GM21717 (cell line): ENCODE measurements at regions not wholly inside any gene's neighbourhood (a gene's known extent, or its start where the extent isn't known, plus 50 kb on each side); places are given as distances from the start of the nearest gene placed in this dataset.
"Not testable (repeated sequence)": the region's sequence is repeated elsewhere in the genome, so short reads cannot be mapped to it uniquely, and the experiment has no call there.

ENCODE experiments used
- ATAC-seq: cut with Tn5 transposase; IDR thresholded peaks from one replicate; pipeline ENCODE4 v1.9.1; 2021; ENCODE audit warnings: mild to moderate bottlenecking, moderate library complexity; ENCODE audit not compliant: unreplicated experiment

GRCh38 chr13:82294226-82294625, 1588.0 kb downstream of the SLITRK1 start:
- ATAC-seq = no peak

- ATAC-seq = no peak
Measured at GRCh38 chr13:82292334-82292733, 1589.9 kb downstream of the SLITRK1 start.

- no peak for ATAC-seq
Measured at GRCh38 chr13:82291852-82292251, 1590.4 kb downstream of the SLITRK1 start.

- ATAC-seq = no peak
Measured at GRCh38 chr13:82275644-82276043, 1606.6 kb downstream of the SLITRK1 start.

GRCh38 chr13:82259284-82259683, 1623.0 kb downstream of the SLITRK1 start:
- ATAC-seq = no peak

- no peak for ATAC-seq
Measured at GRCh38 chr13:82257790-82258507, 1624.3 kb downstream of the SLITRK1 start.

- no peak for ATAC-seq
Measured at GRCh38 chr13:82248762-82249161, 1633.5 kb downstream of the SLITRK1 start.

- ATAC-seq = no peak
Measured at GRCh38 chr13:82245860-82246259, 1636.4 kb downstream of the SLITRK1 start.

GRCh38 chr13:82224806-82225205, 1657.5 kb downstream of the SLITRK1 start:
- ATAC-seq = no peak

GRCh38 chr13:82221621-82222020, 1660.7 kb downstream of the SLITRK1 start:
- no peak for ATAC-seq

GRCh38 chr13:82220641-82221040, 1661.6 kb downstream of the SLITRK1 start:
- no peak for ATAC-seq

GRCh38 chr13:82216165-82216564, 1666.1 kb downstream of the SLITRK1 start:
- ATAC-seq = no peak

- ATAC-seq = no peak
Measured at GRCh38 chr13:82214341-82214740, 1667.9 kb downstream of the SLITRK1 start.

- ATAC-seq = no peak
Measured at GRCh38 chr13:82206241-82206640, 1676.0 kb downstream of the SLITRK1 start.

GRCh38 chr13:82202398-82202797, 1679.9 kb downstream of the SLITRK1 start:
- no peak for ATAC-seq

- no peak for ATAC-seq
Measured at GRCh38 chr13:82196087-82196486, 1686.2 kb downstream of the SLITRK1 start.

GRCh38 chr13:82187227-82187626, 1695.0 kb downstream of the SLITRK1 start:
- no peak for ATAC-seq

- no peak for ATAC-seq
Measured at GRCh38 chr13:82176751-82177150, 1705.5 kb downstream of the SLITRK1 start.

GRCh38 chr13:82165396-82166174, 1716.7 kb downstream of the SLITRK1 start:
- ATAC-seq = no peak

GRCh38 chr13:82164780-82165395, 1717.4 kb downstream of the SLITRK1 start:
- ATAC-seq = not testable (repeated sequence)

GRCh38 chr13:82147526-82147925, 1734.7 kb downstream of the SLITRK1 start:
- no peak for ATAC-seq

- ATAC-seq = no peak
Measured at GRCh38 chr13:82136880-82137279, 1745.4 kb downstream of the SLITRK1 start.
